Nephron (organoid): ENCODE measurements at regions not wholly inside any gene's neighbourhood (a gene's known extent, or its start where the extent isn't known, plus 50 kb on each side); places are given as distances from the start of the nearest gene placed in this dataset.

Experiments
- H3K27ac Mint-ChIP-seq, 3 experiments: 2 replicates each; pipeline ENCODE4 v1.8.0; 2020; ENCODE audit warnings: mixed read lengths in 3 of 3, mild to moderate bottlenecking in 2 of 3, moderate library complexity in 1 of 3
- H3K27me3 Mint-ChIP-seq: 2 replicates; pipeline ENCODE4 v1.8.0; 2021; ENCODE audit warnings: low read depth, mild to moderate bottlenecking, moderate library complexity, mixed read lengths
- H3K36me3 Mint-ChIP-seq: 2 replicates; pipeline ENCODE4 v1.8.0; 2020; ENCODE audit warnings: low read depth, mixed read lengths
- H3K4me1 Mint-ChIP-seq: 2 replicates; pipeline ENCODE4 v1.8.0; 2020; ENCODE audit warnings: mixed read lengths
- H3K4me3 Mint-ChIP-seq, 3 experiments: 2 replicates each; pipeline ENCODE4 v1.8.0; 2020; ENCODE audit warnings: mild to moderate bottlenecking in 3 of 3, mixed read lengths in 3 of 3, moderate library complexity in 2 of 3
- H3K9me3 Mint-ChIP-seq: 2 replicates; pipeline ENCODE4 v1.8.0; 2020; ENCODE audit warnings: mixed read lengths
- CTCF ChIP-seq, 3 experiments: fragments of 200-600 bp; sonication (generic); IDR thresholded peaks; one replicate each; pipeline ENCODE4 v1.5.0; 2021; ENCODE audit warnings: antibody characterized with exemption in 3 of 3; ENCODE audit not compliant: unreplicated experiment in 3 of 3

- H3K27ac Mint-ChIP-seq = no peak overlapping the region
- peaks cover 8% of the 10 kb centered on the region for H3K9me3 Mint-ChIP-seq
- H3K36me3 Mint-ChIP-seq = no peaks in the 10 kb centered on the region
- no peak overlapping the region for H3K4me3 Mint-ChIP-seq
- no peak for TF ChIP-seq CTCF (IDR thresholded peaks at IDR 0.05; ENCODE audit: unreplicated experiment in 3 of 3)
- H3K27me3 Mint-ChIP-seq = peaks cover 10% of the 10 kb centered on the region
- no peaks in the 10 kb centered on the region for H3K4me1 Mint-ChIP-seq
Observed at GRCh38 chr21:35905096-35905962, 155.0 kb downstream of the SETD4 start.

- peaks cover 5% of the 10 kb centered on the region for H3K27me3 Mint-ChIP-seq
- no peak for TF ChIP-seq CTCF (IDR thresholded peaks at IDR 0.05; ENCODE audit: unreplicated experiment in 3 of 3)
- H3K4me3 Mint-ChIP-seq = no peak overlapping the region
- H3K36me3 Mint-ChIP-seq = no peaks in the 10 kb centered on the region
- no peak overlapping the region for H3K27ac Mint-ChIP-seq
- no peaks in the 10 kb centered on the region for H3K4me1 Mint-ChIP-seq
- H3K9me3 Mint-ChIP-seq = peaks cover 12% of the 10 kb centered on the region
Observed at GRCh38 chr21:35900539-35900938, 159.8 kb downstream of the SETD4 start.

- Mint-ChIP-seq H3K27me3 (no peaks in the 10 kb centered on the region), H3K9me3 (peaks cover 4% of the 10 kb centered on the region), H3K36me3 (no peaks in the 10 kb centered on the region), H3K27ac (no peak overlapping the region), H3K4me1 (no peaks in the 10 kb centered on the region), H3K4me3 (no peak overlapping the region)
- no peak for TF ChIP-seq CTCF (IDR thresholded peaks at IDR 0.05; ENCODE audit: unreplicated experiment in 3 of 3)
Observed at GRCh38 chr21:35896060-35896459, 164.3 kb downstream of the SETD4 start.

GRCh38 chr21:35895598-35895997, 164.7 kb downstream of the SETD4 start:
- Mint-ChIP-seq H3K9me3 (peaks cover 4% of the 10 kb centered on the region), H3K36me3 (no peaks in the 10 kb centered on the region), H3K27ac (no peak overlapping the region), H3K27me3 (no peaks in the 10 kb centered on the region), H3K4me3 (no peak overlapping the region), H3K4me1 (no peaks in the 10 kb centered on the region)
- TF ChIP-seq CTCF (IDR thresholded peaks at IDR 0.05; ENCODE audit: unreplicated experiment in 3 of 3) = no peak

GRCh38 chr21:35893156-35893555, 167.2 kb downstream of the SETD4 start:
- Mint-ChIP-seq H3K4me1 (no peaks in the 10 kb centered on the region), H3K36me3 (no peaks in the 10 kb centered on the region), H3K9me3 (peaks cover 4% of the 10 kb centered on the region), H3K27me3 (no peaks in the 10 kb centered on the region), H3K4me3 (no peak overlapping the region), H3K27ac (no peak overlapping the region)
- TF ChIP-seq CTCF (IDR thresholded peaks at IDR 0.05; ENCODE audit: unreplicated experiment in 3 of 3) = no peak

GRCh38 chr21:35886887-35887286, 173.4 kb downstream of the SETD4 start:
- no peak overlapping the region for H3K4me3 Mint-ChIP-seq
- H3K9me3 Mint-ChIP-seq = no peaks in the 10 kb centered on the region
- H3K4me1 Mint-ChIP-seq = no peaks in the 10 kb centered on the region
- H3K27me3 Mint-ChIP-seq = peaks cover 26% of the 10 kb centered on the region
- no peak overlapping the region for H3K27ac Mint-ChIP-seq
- TF ChIP-seq CTCF (IDR thresholded peaks at IDR 0.05; ENCODE audit: unreplicated experiment in 3 of 3) = no peak
- H3K36me3 Mint-ChIP-seq = no peaks in the 10 kb centered on the region
